ENCODE measurements at regions not wholly inside any gene's neighbourhood (a gene's known extent, or its start where the extent isn't known, plus 50 kb on each side); places are given as distances from the start of the nearest gene placed in this dataset.

DNA sequence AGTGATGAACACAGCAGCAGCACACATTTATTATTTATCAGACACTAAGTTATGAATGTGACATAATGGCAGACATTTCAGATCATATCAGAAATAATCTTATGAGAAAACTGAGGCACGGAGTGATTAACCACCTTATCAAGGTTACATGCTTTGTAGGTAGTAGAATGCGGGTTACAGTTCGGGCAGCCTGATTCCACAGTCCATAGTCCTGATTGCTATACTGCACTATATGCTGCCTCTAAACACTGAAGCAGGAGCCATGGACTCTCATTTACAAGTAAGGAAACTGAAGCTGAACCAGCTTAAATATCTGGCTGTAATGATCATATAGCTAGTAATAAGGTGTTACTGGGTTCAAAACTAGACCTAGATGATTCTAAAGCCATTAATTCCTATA is 291.3 kb upstream of the ADAMTSL1 start:
- Histone ChIP-seq H3K79me2 (ENCODE audit: insufficient read depth, low read length) (no peaks in the 10 kb centered on the region), H3K9ac (ENCODE audit: extremely low read depth, insufficient read length, low read length) (no peak overlapping the region), H3K4ac (ENCODE audit: low read depth, low read length) (no peak overlapping the region), H3K4me1 (ENCODE audit: insufficient read depth, low read length) (no peaks in the 10 kb centered on the region), H3K56ac (ENCODE audit: insufficient read length, low read depth, low read length) (no peak overlapping the region), H4K8ac (replicated peaks; ENCODE audit: insufficient read length, low read depth, low read length) (no peak overlapping the region), H2BK15ac (ENCODE audit: low read depth, low read length) (no peak overlapping the region), H3K23me2 (ENCODE audit: insufficient read length, low read depth, low read length, poor library complexity, severe bottlenecking) (no peaks in the 10 kb centered on the region), H2AK5ac (ENCODE audit: insufficient read length, low read length) (no peak overlapping the region), H4K91ac (ENCODE audit: insufficient read length, low read depth, low read length) (no peak overlapping the region), H2BK120ac (ENCODE audit: low read depth, low read length, poor library complexity, severe bottlenecking) (no peak overlapping the region), H3K27me3 (ENCODE audit: insufficient read depth, low read length) (no peaks in the 10 kb centered on the region), H2AFZ (ENCODE audit: low read length) (no peak overlapping the region), H2BK12ac (ENCODE audit: insufficient read length, low read depth, low read length) (no peak overlapping the region), H3K79me1 (ENCODE audit: insufficient read depth, low read depth, low read length, poor library complexity, severe bottlenecking) (no peaks in the 10 kb centered on the region), H3K27ac (ENCODE audit: insufficient read length, low read depth, low read length) (no peak overlapping the region), H3K14ac (ENCODE audit: insufficient read depth, low read length) (no peak overlapping the region), H2BK5ac (ENCODE audit: insufficient read length, low read length) (no peak overlapping the region), H4K5ac (ENCODE audit: insufficient read length, low read depth, low read length) (no peak overlapping the region), H3K9me3 (ENCODE audit: control insufficient read depth, low read depth, low read length) (peaks cover under 1% of the 10 kb centered on the region), H3T11ph (ENCODE audit: low read length) (no peak overlapping the region), H3K23ac (ENCODE audit: insufficient read length, low read depth, low read length) (no peak overlapping the region), H2BK20ac (ENCODE audit: low read depth, low read length, poor library complexity, severe bottlenecking) (no peak overlapping the region), H3K18ac (ENCODE audit: insufficient read length, low read depth, low read length) (no peak overlapping the region), H4K20me1 (ENCODE audit: control insufficient read depth, insufficient read depth, insufficient read length) (no peaks in the 10 kb centered on the region), H3K4me2 (ENCODE audit: insufficient read depth, insufficient read length, low read length) (no peak overlapping the region)
- no peak for DNase-seq
- H3K36me3 Mint-ChIP-seq (ENCODE audit: insufficient read depth in 1 of 3, low read depth in 3 of 3): peaks cover 4% of the 10 kb centered on the region in 3 experiments; a peak in 6 of 7 replicates
- no peaks in the 10 kb centered on the region for H3K27me3 Mint-ChIP-seq (ENCODE audit: low read depth)
- no CpG with 5 or more reads among the region's 3 CpGs for WGBS (ENCODE audit: extremely low coverage, insufficient read length, low lambda C conversion rate)
- TF ChIP-seq, protein P1, sequence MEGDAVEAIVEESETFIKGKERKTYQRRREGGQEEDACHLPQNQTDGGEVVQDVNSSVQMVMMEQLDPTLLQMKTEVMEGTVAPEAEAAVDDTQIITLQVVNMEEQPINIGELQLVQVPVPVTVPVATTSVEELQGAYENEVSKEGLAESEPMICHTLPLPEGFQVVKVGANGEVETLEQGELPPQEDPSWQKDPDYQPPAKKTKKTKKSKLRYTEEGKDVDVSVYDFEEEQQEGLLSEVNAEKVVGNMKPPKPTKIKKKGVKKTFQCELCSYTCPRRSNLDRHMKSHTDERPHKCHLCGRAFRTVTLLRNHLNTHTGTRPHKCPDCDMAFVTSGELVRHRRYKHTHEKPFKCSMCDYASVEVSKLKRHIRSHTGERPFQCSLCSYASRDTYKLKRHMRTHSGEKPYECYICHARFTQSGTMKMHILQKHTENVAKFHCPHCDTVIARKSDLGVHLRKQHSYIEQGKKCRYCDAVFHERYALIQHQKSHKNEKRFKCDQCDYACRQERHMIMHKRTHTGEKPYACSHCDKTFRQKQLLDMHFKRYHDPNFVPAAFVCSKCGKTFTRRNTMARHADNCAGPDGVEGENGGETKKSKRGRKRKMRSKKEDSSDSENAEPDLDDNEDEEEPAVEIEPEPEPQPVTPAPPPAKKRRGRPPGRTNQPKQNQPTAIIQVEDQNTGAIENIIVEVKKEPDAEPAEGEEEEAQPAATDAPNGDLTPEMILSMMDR (conservative IDR thresholded peaks at IDR 0.05): no peak
- no peak overlapping the region for H3K4me3 Mint-ChIP-seq
- H3K27ac Mint-ChIP-seq: no peak overlapping the region
- H3K9me3 Mint-ChIP-seq: peaks cover 10 to 12% of the 10 kb centered on the region in 2 experiments
- no peaks in the 10 kb centered on the region for H3K4me1 Mint-ChIP-seq
